AG09309 (cell line): ENCODE measurements at regions not wholly inside any gene's neighbourhood (a gene's known extent, or its start where the extent isn't known, plus 50 kb on each side); places are given as distances from the start of the nearest gene placed in this dataset.

Source experiments
- DNase-seq: peaks from one replicate; pipeline ENCODE4 v3.0.0-alpha.2; 2010; ENCODE audit warnings: low read depth
- H3K4me3 ChIP-seq: 2 replicates; pipeline ENCODE4 v1.5.1; 2011; ENCODE audit warnings: mild to moderate bottlenecking, low read depth, low read length, moderate library complexity; ENCODE audit not compliant: control insufficient read depth
- CTCF ChIP-seq: IDR thresholded peaks from 2 replicates; pipeline ENCODE4 v1.5.1; 2011; ENCODE audit warnings: mild to moderate bottlenecking, low read depth, low read length, inconsistent platforms; ENCODE audit not compliant: insufficient read depth, control insufficient read depth; ENCODE audit errors: missing control alignments

- TF ChIP-seq CTCF: no peak
- no peak for DNase-seq
Observed at GRCh38 chr12:60070552-60070951, 474.7 kb downstream of the SLC16A7 start.

GRCh38 chr12:60071759-60072191, 475.9 kb downstream of the SLC16A7 start:
- no peak for DNase-seq
- TF ChIP-seq CTCF: no peak
- no peak overlapping the region for H3K4me3 ChIP-seq

More at GRCh38 chr12:60070552-60070951, 474.7 kb downstream of the SLC16A7 start:
- H3K4me3 ChIP-seq: no peak overlapping the region

GRCh38 chr12:60072911-60073310, 477.1 kb downstream of the SLC16A7 start:
- DNase-seq: no peak
- no peak overlapping the region for H3K4me3 ChIP-seq
- no peak for TF ChIP-seq CTCF

GRCh38 chr12:60075091-60075490, 479.3 kb downstream of the SLC16A7 start:
- no peak overlapping the region for H3K4me3 ChIP-seq
- TF ChIP-seq CTCF: no peak
- no peak for DNase-seq

- DNase-seq: no peak
- H3K4me3 ChIP-seq: no peak overlapping the region
- no peak for TF ChIP-seq CTCF
Observed at GRCh38 chr12:60078026-60078425, 482.2 kb downstream of the SLC16A7 start.

GRCh38 chr12:60093428-60093827, 497.6 kb downstream of the SLC16A7 start:
- TF ChIP-seq CTCF: no peak
- no peak overlapping the region for H3K4me3 ChIP-seq
- DNase-seq: no peak

- H3K4me3 ChIP-seq: no peak overlapping the region
- TF ChIP-seq CTCF: no peak
- DNase-seq: no peak
Observed at GRCh38 chr12:60094436-60094835, 498.6 kb downstream of the SLC16A7 start.
